OCI-LY7 (cell line): ENCODE measurements at regions not wholly inside any gene's neighbourhood (a gene's known extent, or its start where the extent isn't known, plus 50 kb on each side); places are given as distances from the start of the nearest gene placed in this dataset.

Experiments
- EZH2phosphoT487 ChIP-seq: fragments of 200-600 bp; sonication (generic); IDR thresholded peaks from 2 replicates; pipeline ENCODE4 v1.6.1; 2018; ENCODE audit warnings: low read depth, borderline replicate concordance, mild to moderate bottlenecking, mixed run types, antibody characterized with exemption, low read length, moderate library complexity, mixed read lengths
- TF ChIP-seq, protein P1 (sequence below): fragments of 200-600 bp; sonication (generic); conservative IDR thresholded peaks from 2 replicates; pipeline ENCODE4 v1.5.1; 2014; ENCODE audit warnings: mild to moderate bottlenecking, antibody characterized with exemption, low read length, moderate library complexity, mixed read lengths

DNA sequence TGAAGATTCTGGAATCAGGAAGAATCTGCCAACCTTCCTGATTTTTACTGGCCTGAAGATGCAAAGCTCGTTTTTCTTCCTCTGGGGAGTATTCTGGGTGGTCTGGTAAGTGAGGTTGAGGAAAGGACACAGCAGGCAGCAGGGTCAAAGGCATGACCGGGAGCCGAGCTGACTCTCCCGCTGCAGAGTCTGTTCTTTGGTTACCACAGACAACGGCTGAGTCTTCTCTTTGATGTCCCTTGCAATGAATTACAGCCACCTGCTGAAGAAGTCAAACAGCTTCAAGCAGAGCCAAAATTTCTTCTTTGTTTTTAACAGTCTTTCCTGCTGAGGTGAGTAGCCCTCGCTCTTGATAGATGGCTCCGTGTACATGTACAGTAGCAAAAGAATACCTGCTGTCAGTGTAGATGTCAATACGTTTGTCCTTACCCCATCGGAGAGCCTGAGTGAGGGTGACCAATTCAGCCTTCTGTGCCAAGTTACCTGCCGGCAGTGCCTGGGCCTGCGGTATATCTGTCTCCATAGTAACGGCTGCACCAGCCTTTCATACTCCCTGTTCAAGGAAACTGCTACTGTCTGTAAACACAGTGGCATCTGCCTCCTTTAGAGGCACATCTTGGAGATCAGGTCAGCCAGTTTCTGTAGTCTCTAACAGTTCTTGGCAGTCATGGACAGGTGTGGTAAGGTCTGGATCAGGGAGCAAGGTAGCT lies 76.4 kb downstream of the PRR15 start:
- TF ChIP-seq, protein P1, sequence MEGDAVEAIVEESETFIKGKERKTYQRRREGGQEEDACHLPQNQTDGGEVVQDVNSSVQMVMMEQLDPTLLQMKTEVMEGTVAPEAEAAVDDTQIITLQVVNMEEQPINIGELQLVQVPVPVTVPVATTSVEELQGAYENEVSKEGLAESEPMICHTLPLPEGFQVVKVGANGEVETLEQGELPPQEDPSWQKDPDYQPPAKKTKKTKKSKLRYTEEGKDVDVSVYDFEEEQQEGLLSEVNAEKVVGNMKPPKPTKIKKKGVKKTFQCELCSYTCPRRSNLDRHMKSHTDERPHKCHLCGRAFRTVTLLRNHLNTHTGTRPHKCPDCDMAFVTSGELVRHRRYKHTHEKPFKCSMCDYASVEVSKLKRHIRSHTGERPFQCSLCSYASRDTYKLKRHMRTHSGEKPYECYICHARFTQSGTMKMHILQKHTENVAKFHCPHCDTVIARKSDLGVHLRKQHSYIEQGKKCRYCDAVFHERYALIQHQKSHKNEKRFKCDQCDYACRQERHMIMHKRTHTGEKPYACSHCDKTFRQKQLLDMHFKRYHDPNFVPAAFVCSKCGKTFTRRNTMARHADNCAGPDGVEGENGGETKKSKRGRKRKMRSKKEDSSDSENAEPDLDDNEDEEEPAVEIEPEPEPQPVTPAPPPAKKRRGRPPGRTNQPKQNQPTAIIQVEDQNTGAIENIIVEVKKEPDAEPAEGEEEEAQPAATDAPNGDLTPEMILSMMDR = no peak
- TF ChIP-seq EZH2phosphoT487 = no peak
